T-cell (primary cell): ENCODE measurements at regions not wholly inside any gene's neighbourhood (a gene's known extent, or its start where the extent isn't known, plus 50 kb on each side); places are given as distances from the start of the nearest gene placed in this dataset.
"Not testable (repeated sequence)": the region's sequence is repeated elsewhere in the genome, so short reads cannot be mapped to it uniquely, and the experiment has no call there.

ENCODE experiments used
- ATAC-seq, 4 experiments: fragments of 200-7000 bp in 3 of 4; fragments of 150-1000 bp in 1 of 4; cut with Tn5 transposase; replicated peaks in 1 of 4; 1 replicate in 3 of 4; 2 replicates in 1 of 4; pipeline ENCODE4 v1.10.0; 2021; ENCODE audit warnings: moderate library complexity in 3 of 4, mild to moderate bottlenecking in 2 of 4, moderate number of reproducible peaks in 1 of 4
- CTCF ChIA-PET, 2 donors: fragments of 300-600 bp; sonication (Branson Sonifier 250); formaldehyde crosslinking; loops; one replicate each; lab custom pipeline; 2022; ENCODE audit warnings: antibody characterized with exemption in 2 of 2; lab: Charles Lee
- POLR2A ChIA-PET, 2 donors: fragments of 300-600 bp; sonication (Branson Sonifier 250); formaldehyde crosslinking; loops; one replicate each; lab custom pipeline; 2022; ENCODE audit warnings: antibody characterized with exemption in 2 of 2; lab: Charles Lee
- DNase-seq, 35 experiments: peaks; one replicate each; pipeline versions ENCODE4 v3.0.0 to v3.0.0-alpha.2; 2013 to 2023
- H3K27ac ChIP-seq: one replicate; pipeline ENCODE4 v1.5.1; 2013; ENCODE audit warnings: low read length
- H3K27me3 ChIP-seq, 2 experiments: replicated peaks in 1 of 2; 1 replicate in 1 of 2; 2 replicates in 1 of 2; pipeline versions ENCODE4 v1.6.1 to v1.7.0; 2013; ENCODE audit warnings: low read length in 1 of 2, mixed read lengths in 1 of 2; ENCODE audit not compliant: control insufficient read depth in 2 of 2, insufficient read depth in 2 of 2; ENCODE audit errors: extremely low read depth in 1 of 2
- H3K36me3 ChIP-seq, 2 donors: 1 replicate in 1 of 2; 2 replicates in 1 of 2; pipeline versions ENCODE4 v1.6.1 to v1.7.0; 2013; ENCODE audit warnings: low read length in 1 of 2; ENCODE audit not compliant: control insufficient read depth in 2 of 2, insufficient read depth in 1 of 2; ENCODE audit errors: extremely low read depth in 1 of 2
- H3K4me1 ChIP-seq, 2 experiments: 1 replicate in 1 of 2; 2 replicates in 1 of 2; pipeline versions ENCODE4 v1.6.1 to v1.7.0; 2013; ENCODE audit warnings: low read length in 2 of 2, mixed read lengths in 1 of 2; ENCODE audit not compliant: insufficient read depth in 2 of 2, control insufficient read depth in 1 of 2; ENCODE audit errors: extremely low read depth in 1 of 2
- H3K4me3 ChIP-seq, 2 donors: 1 replicate in 1 of 2; 2 replicates in 1 of 2; pipeline versions ENCODE4 v1.5.1 to v1.7.0; 2013; ENCODE audit warnings: mild to moderate bottlenecking in 2 of 2, low read length in 1 of 2, moderate library complexity in 1 of 2; ENCODE audit not compliant: control insufficient read depth in 1 of 2; ENCODE audit errors: extremely low read depth in 1 of 2
- H3K9me3 ChIP-seq: 2 replicates; pipeline ENCODE4 v1.7.0; 2013
- H3K27ac Mint-ChIP-seq, 2 donors: one replicate each; pipeline ENCODE4 v1.8.0; 2020 to 2021; ENCODE audit warnings: mild to moderate bottlenecking in 2 of 2, mixed read lengths in 2 of 2
- H3K27me3 Mint-ChIP-seq, 2 donors: one replicate each; pipeline ENCODE4 v1.8.0; 2021 to 2022; ENCODE audit warnings: mixed read lengths in 2 of 2
- H3K36me3 Mint-ChIP-seq: one replicate; pipeline ENCODE4 v1.8.0; 2021; ENCODE audit warnings: mixed read lengths
- H3K4me1 Mint-ChIP-seq, 3 donors: one replicate each; pipeline ENCODE4 v1.8.0; 2020 to 2022; ENCODE audit warnings: mixed read lengths in 3 of 3, mild to moderate bottlenecking in 1 of 3
- H3K4me3 Mint-ChIP-seq, 3 donors: one replicate each; pipeline ENCODE4 v1.8.0; 2020 to 2022; ENCODE audit warnings: mild to moderate bottlenecking in 3 of 3, mixed read lengths in 3 of 3, moderate library complexity in 3 of 3
- H3K9me3 Mint-ChIP-seq, 3 donors: one replicate each; pipeline ENCODE4 v1.8.0; 2020 to 2022; ENCODE audit warnings: mixed read lengths in 3 of 3
- WGBS: methylation state at CpG from one replicate; pipeline ENCODE4 v1.1.5; 2013; ENCODE audit warnings: missing lambda C conversion rate; ENCODE audit not compliant: insufficient coverage; 5-methylcytosine and 5-hydroxymethylcytosine counted together

DNA sequence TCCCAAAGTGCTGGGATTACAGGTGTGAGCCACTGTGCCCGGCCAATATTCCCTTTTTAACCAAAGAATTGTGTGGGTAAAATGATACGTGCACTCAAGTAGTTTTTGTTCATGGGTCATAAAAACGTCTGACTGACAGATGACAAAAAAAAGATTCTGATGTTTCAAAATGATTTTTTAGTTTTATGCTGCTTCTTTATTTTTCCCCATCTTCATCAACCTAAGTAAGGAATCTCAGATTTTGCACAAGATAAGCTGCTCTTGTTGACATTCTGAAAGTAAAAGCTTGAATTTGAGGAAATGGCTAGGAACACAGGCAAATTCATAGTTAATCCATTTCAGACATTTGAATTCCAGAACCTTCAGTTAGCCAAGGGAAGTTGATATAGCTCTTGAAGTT lies 526.1 kb upstream of the NRP1 start:
- WGBS: no CpG with 5 or more reads among the region's 3 CpGs
- CTCF ChIA-PET: interaction anchor here in 1 of 2 donors (0.6 kb wide), 1 partner anchor 46 kb away, joined by 3 read pairs; no protein-coding TSS in a partner anchor
- H3K4me1 ChIP-seq: no peaks in the 10 kb centered on the region

DNA sequence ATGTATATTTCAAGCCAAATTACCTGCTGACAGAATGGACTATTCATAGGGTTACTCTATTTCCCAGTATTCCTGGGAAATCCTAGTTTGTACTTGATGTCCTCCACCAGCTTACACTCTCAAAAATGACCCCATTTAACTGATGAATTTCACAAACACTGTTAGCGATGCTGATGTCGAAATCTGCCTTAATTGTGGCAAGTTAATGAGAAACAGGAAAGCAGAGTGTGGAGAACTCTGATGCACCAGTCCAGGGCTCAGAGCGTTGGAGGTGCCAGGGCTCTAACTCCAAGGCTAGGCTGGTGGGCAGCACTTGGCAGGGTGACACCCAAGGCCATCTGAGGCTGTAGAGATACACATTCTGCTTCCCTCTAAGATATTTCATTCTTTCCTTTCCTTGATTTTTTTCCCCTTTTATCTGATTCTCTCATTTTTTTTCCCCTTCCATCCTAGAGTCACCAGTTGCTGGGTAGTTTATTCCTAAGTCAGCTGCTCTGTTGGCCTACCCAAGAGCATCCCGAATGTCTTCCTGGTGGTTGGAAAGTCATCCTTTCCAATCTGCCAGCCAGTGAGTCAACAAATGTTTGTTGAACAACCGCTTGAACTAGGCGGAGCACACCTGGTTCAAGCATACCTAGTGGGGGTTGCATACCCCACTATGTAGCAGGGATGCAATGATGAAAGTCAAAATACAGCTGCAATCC lies 525.0 kb upstream of the NRP1 start:
- ChIA-PET CTCF (interaction anchor here in 1 of 2 donors (0.8 kb wide), 1 partner anchor 62 kb away, joined by 3 read pairs; no protein-coding TSS in a partner anchor), POLR2A (no interaction called here)
- H3K36me3 ChIP-seq: no peaks in the 10 kb centered on the region
- ATAC-seq (no peak), DNase-seq (no peak)
- no peak overlapping the region for H3K4me3 Mint-ChIP-seq
- H3K27ac ChIP-seq: no peak overlapping the region
- no peaks in the 10 kb centered on the region for H3K4me1 ChIP-seq
- peaks cover 0 to 7% of the 10 kb centered on the region in 2 experiments for H3K27me3 ChIP-seq
- H3K4me3 ChIP-seq: no peak overlapping the region
- H3K9me3 ChIP-seq: no peaks in the 10 kb centered on the region
- 76% methylated on average over 4 of the region's 6 CpGs for WGBS
- H3K36me3 Mint-ChIP-seq: no peaks in the 10 kb centered on the region
- no peak overlapping the region for H3K27ac Mint-ChIP-seq
- no peaks in the 10 kb centered on the region for H3K4me1 Mint-ChIP-seq
- peaks cover 2 to 3% of the 10 kb centered on the region in 2 donors for H3K27me3 Mint-ChIP-seq
- H3K9me3 Mint-ChIP-seq: no peaks in the 10 kb centered on the region

More for the DNA sequence above, 526.1 kb upstream of the NRP1 start:
- DNase-seq (no peak), ATAC-seq (no peak)
- H3K4me3 Mint-ChIP-seq: no peak overlapping the region
- Histone ChIP-seq H3K9me3 (no peaks in the 10 kb centered on the region), H3K27me3 (peaks cover 0 to 7% of the 10 kb centered on the region in 2 experiments), H3K27ac (no peak overlapping the region), H3K4me3 (no peak overlapping the region), H3K36me3 (no peaks in the 10 kb centered on the region)
- H3K4me1 Mint-ChIP-seq: no peaks in the 10 kb centered on the region
- H3K9me3 Mint-ChIP-seq: no peaks in the 10 kb centered on the region
- H3K27me3 Mint-ChIP-seq: peaks cover 2 to 3% of the 10 kb centered on the region in 2 donors
- H3K27ac Mint-ChIP-seq: no peak overlapping the region
- H3K36me3 Mint-ChIP-seq: no peaks in the 10 kb centered on the region
- POLR2A ChIA-PET: no interaction called here

DNA sequence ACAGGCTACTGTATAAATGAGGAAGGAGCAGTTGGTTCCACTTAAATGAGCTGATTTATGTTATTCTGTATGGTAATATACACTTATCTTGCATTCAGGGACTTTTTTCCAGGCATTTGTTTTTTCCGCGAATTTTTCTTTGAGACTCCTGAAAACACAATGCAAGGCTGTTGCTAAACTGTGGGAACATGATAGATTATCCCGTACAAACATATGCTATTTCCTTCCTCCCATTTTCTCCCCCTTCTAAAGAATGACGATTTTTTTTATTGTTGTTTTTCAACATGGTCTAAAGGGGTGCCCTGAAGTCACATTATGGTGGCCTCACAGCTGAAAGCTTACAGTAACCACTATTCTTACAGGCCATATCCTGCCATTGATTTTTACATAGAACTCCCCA lies 523.9 kb upstream of the NRP1 start:
- H3K4me3 Mint-ChIP-seq: no peak overlapping the region
- no peaks in the 10 kb centered on the region for H3K4me1 ChIP-seq
- DNase-seq: no peak
- no peak overlapping the region for H3K27ac Mint-ChIP-seq
- no peaks in the 10 kb centered on the region for H3K9me3 ChIP-seq
- WGBS: no CpG with 5 or more reads among the region's 4 CpGs
- no peaks in the 10 kb centered on the region for H3K36me3 Mint-ChIP-seq
- H3K27ac ChIP-seq: no peak overlapping the region
- ChIA-PET POLR2A (no interaction called here), CTCF (interaction anchor here in 1 of 2 donors (0.6 kb wide), 1 partner anchor 817 kb away, joined by 5 read pairs; no protein-coding TSS in a partner anchor)
- ATAC-seq: no peak
- no peaks in the 10 kb centered on the region for H3K9me3 Mint-ChIP-seq
- peaks cover 3 to 5% of the 10 kb centered on the region in 2 donors for H3K27me3 Mint-ChIP-seq
- H3K36me3 ChIP-seq: no peaks in the 10 kb centered on the region
- peaks cover 0 to 7% of the 10 kb centered on the region in 2 experiments for H3K27me3 ChIP-seq
- H3K4me3 ChIP-seq: no peak overlapping the region
- H3K4me1 Mint-ChIP-seq: no peaks in the 10 kb centered on the region

- H3K4me1 ChIP-seq, DNase-seq, H3K36me3 ChIP-seq, H3K4me1 Mint-ChIP-seq, H3K9me3 Mint-ChIP-seq, ATAC-seq, H3K9me3 ChIP-seq, H3K4me3 Mint-ChIP-seq, H3K36me3 Mint-ChIP-seq, H3K4me3 ChIP-seq, POLR2A ChIA-PET, H3K27me3 ChIP-seq, H3K27ac Mint-ChIP-seq, CTCF ChIA-PET, H3K27ac ChIP-seq: not testable (repeated sequence)
- H3K27me3 Mint-ChIP-seq: peaks cover 3 to 11% of the 10 kb centered on the region in 2 donors
- 82% methylated on average over 4 of the region's 7 CpGs for WGBS
Observed at GRCh38 chr10:33853221-33853620, 518.8 kb upstream of the NRP1 start.

DNA sequence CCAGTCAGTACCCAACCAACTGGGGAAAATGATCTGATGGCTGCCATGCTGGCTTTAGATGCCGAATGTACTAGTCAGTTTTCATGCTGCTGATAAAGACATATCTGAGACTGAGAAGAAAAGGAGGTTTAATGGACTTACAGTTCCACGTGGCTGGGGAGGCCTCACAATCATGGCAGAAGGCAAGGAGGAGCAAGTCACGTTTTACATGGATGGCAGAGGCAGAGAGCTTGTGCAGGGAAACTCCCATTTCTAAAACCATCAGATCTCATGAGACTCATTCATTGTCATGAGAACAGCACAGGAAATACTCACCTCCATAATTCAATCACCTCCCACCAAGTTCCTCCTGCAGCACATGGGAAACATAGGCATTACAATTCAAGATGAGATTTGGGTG lies 508.9 kb upstream of the NRP1 start:
- 74% methylated on average over 3 of the region's 3 CpGs for WGBS
- no peak for ATAC-seq
- Histone ChIP-seq H3K4me1 (no peaks in the 10 kb centered on the region), H3K27me3 (peaks cover 0 to 5% of the 10 kb centered on the region in 2 experiments), H3K4me3 (no peak overlapping the region), H3K36me3 (no peaks in the 10 kb centered on the region), H3K9me3 (no peaks in the 10 kb centered on the region), H3K27ac (no peak overlapping the region)
- no peak overlapping the region for H3K27ac Mint-ChIP-seq
- peaks cover 8 to 17% (median 12%) of the 10 kb centered on the region in 3 donors for H3K9me3 Mint-ChIP-seq
- DNase-seq: no peak
- CTCF ChIA-PET: interaction anchor here in 1 of 2 donors (0.6 kb wide), 1 partner anchor 28 kb away, joined by 3 read pairs; no protein-coding TSS in a partner anchor
- H3K4me1 Mint-ChIP-seq: no peaks in the 10 kb centered on the region
- H3K27me3 Mint-ChIP-seq: peaks cover 5% of the 10 kb centered on the region in 2 donors
- no peak overlapping the region for H3K4me3 Mint-ChIP-seq
- no peaks in the 10 kb centered on the region for H3K36me3 Mint-ChIP-seq
- POLR2A ChIA-PET: no interaction called here

DNA sequence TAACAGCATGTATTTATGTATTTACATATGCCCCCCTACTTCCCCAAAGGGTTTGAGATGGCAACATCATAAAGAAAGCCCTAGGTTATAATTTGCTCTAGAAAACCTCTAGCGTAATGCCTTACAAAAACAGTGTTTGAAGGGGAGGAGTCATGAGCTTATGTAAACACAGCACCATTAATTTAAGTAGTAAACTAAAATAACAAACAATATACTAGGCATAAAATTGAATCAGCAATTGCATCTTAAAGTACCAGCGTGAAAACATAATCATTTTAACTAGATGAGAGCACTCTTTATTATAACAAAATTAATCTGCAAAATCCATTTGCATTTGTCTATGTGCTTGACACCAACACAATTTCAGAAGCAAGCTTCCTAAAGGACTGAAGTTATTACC lies 507.2 kb upstream of the NRP1 start:
- Mint-ChIP-seq H3K4me1 (no peaks in the 10 kb centered on the region), H3K4me3 (no peak overlapping the region), H3K27me3 (peaks cover 5 to 9% of the 10 kb centered on the region in 2 donors), H3K9me3 (peaks cover 8 to 12% (median 11%) of the 10 kb centered on the region in 3 donors), H3K36me3 (no peaks in the 10 kb centered on the region), H3K27ac (no peak overlapping the region)
- POLR2A ChIA-PET: no interaction called here
- ATAC-seq: no peak
- Histone ChIP-seq H3K36me3 (no peaks in the 10 kb centered on the region), H3K27ac (no peak overlapping the region), H3K4me1 (no peaks in the 10 kb centered on the region), H3K27me3 (peaks cover 0 to 5% of the 10 kb centered on the region in 2 experiments), H3K4me3 (no peak overlapping the region), H3K9me3 (no peaks in the 10 kb centered on the region)
- CTCF ChIA-PET: no interaction called here
- WGBS: no CpG with 5 or more reads among the region's 2 CpGs
- no peak for DNase-seq
